H1 (cell line): ENCODE measurements at regions not wholly inside any gene's neighbourhood (a gene's known extent, or its start where the extent isn't known, plus 50 kb on each side); places are given as distances from the start of the nearest gene placed in this dataset.

Experiments
- MAFK ChIP-seq: IDR thresholded peaks from 2 replicates; pipeline ENCODE4 v1.6.1; 2012; ENCODE audit warnings: low read depth, mild to moderate bottlenecking, improper control_type of control experiment, low read length
- TF ChIP-seq, protein P1 (sequence below), 3 experiments: IDR thresholded peaks; 1 replicate in 2 of 3; 2 replicates in 1 of 3; pipeline versions ENCODE4 v1.5.1 to v1.6.1; 2011; ENCODE audit warnings: low read length in 3 of 3, mild to moderate bottlenecking in 3 of 3, inconsistent platforms in 2 of 3, low read depth in 1 of 3, moderate library complexity in 1 of 3; ENCODE audit not compliant: insufficient read depth in 1 of 3; ENCODE audit errors: control extremely low read depth in 1 of 3

DNA sequence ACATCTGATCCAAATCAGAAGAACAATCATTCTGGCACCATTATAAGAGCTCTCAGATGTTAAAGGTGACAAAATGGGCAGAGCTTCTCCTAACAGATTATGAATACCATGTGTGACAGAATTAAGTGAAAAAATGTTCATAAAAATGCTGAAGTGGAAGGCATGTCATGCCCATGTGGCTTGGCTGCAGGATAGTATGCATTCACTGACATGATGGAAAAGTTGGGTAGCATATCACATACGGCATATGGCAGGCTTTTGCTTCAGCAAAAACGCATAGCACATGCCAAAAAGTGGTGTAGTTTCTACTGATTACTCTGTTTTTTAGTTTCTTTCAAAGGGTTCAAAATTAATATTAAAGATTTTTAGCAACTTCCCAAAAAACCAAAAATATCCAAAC lies 731.5 kb upstream of the EPHA7 start:
- TF ChIP-seq, protein P1, sequence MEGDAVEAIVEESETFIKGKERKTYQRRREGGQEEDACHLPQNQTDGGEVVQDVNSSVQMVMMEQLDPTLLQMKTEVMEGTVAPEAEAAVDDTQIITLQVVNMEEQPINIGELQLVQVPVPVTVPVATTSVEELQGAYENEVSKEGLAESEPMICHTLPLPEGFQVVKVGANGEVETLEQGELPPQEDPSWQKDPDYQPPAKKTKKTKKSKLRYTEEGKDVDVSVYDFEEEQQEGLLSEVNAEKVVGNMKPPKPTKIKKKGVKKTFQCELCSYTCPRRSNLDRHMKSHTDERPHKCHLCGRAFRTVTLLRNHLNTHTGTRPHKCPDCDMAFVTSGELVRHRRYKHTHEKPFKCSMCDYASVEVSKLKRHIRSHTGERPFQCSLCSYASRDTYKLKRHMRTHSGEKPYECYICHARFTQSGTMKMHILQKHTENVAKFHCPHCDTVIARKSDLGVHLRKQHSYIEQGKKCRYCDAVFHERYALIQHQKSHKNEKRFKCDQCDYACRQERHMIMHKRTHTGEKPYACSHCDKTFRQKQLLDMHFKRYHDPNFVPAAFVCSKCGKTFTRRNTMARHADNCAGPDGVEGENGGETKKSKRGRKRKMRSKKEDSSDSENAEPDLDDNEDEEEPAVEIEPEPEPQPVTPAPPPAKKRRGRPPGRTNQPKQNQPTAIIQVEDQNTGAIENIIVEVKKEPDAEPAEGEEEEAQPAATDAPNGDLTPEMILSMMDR (IDR thresholded peaks at IDR 0.05; ENCODE audit: control extremely low read depth in 1 of 3, insufficient read depth in 1 of 3, low read depth in 1 of 3, low read length in 3 of 3) = no peak
- TF ChIP-seq MAFK = no peak
